ENCODE measurements at regions not wholly inside any gene's neighbourhood (a gene's known extent, or its start where the extent isn't known, plus 50 kb on each side); places are given as distances from the start of the nearest gene placed in this dataset.

GRCh38 chr7:67343572-67343971 lies 346.9 kb downstream of the TYW1 start:
- Histone ChIP-seq H3K27ac (ENCODE audit: low read depth, low read length) (no peak overlapping the region), H2AFZ (ENCODE audit: low read depth, low read length) (no peak overlapping the region), H3K79me2 (ENCODE audit: insufficient read depth, low read length) (no peaks in the 10 kb centered on the region), H3K9ac (ENCODE audit: low read length) (no peak overlapping the region), H3K4me2 (ENCODE audit: low read length) (no peak overlapping the region), H3K27me3 (ENCODE audit: insufficient read depth, low read length) (no peaks in the 10 kb centered on the region), H3K4me1 (ENCODE audit: insufficient read depth, low read length) (no peaks in the 10 kb centered on the region), H3K4me3 (ENCODE audit: insufficient read depth, low read depth, low read length) (no peak overlapping the region), H3K9me3 (ENCODE audit: insufficient read depth, low read depth, low read length) (no peaks in the 10 kb centered on the region), H3K36me3 (ENCODE audit: insufficient read depth, low read length) (peaks cover 2% of the 10 kb centered on the region), H4K20me1 (ENCODE audit: insufficient read depth, low read length) (no peaks in the 10 kb centered on the region)
- FAIRE-seq, result no peak
- H3K27ac Mint-ChIP-seq (ENCODE audit: unreplicated experiment), result no peak overlapping the region
- H3K27me3 Mint-ChIP-seq (ENCODE audit: low read depth, unreplicated experiment), result no peaks in the 10 kb centered on the region
- TF ChIP-seq CTCF (IDR thresholded peaks at IDR 0.05; ENCODE audit: insufficient read depth, low read depth, low read length) (no peak), EZH2 (IDR thresholded peaks at IDR 0.05; ENCODE audit: insufficient read depth, low read length) (no peak)
- DNase-seq (ENCODE audit: low read depth), result no peak
- H3K4me1 Mint-ChIP-seq (ENCODE audit: low read depth, unreplicated experiment), result no peaks in the 10 kb centered on the region
- no peak overlapping the region for H3K4me3 Mint-ChIP-seq (ENCODE audit: unreplicated experiment)
- peaks cover 12% of the 10 kb centered on the region for H3K9me3 Mint-ChIP-seq (ENCODE audit: unreplicated experiment)
- peaks cover 36% of the 10 kb centered on the region for H3K36me3 Mint-ChIP-seq (ENCODE audit: low read depth, unreplicated experiment)

- H3K27me3 ChIP-seq (ENCODE audit: insufficient read depth, low read length), result no peaks in the 10 kb centered on the region
- H3K4me3 ChIP-seq (ENCODE audit: insufficient read depth, low read depth, low read length), result no peak overlapping the region
- Mint-ChIP-seq H3K4me1 (ENCODE audit: low read depth, unreplicated experiment) (no peaks in the 10 kb centered on the region), H3K27me3 (ENCODE audit: low read depth, unreplicated experiment) (no peaks in the 10 kb centered on the region), H3K4me3 (ENCODE audit: unreplicated experiment) (no peak overlapping the region), H3K36me3 (ENCODE audit: low read depth, unreplicated experiment) (peaks cover 36% of the 10 kb centered on the region), H3K9me3 (ENCODE audit: unreplicated experiment) (peaks cover 12% of the 10 kb centered on the region), H3K27ac (ENCODE audit: unreplicated experiment) (no peak overlapping the region)
- FAIRE-seq, result no peak
- no peaks in the 10 kb centered on the region for H4K20me1 ChIP-seq (ENCODE audit: insufficient read depth, low read length)
- no peaks in the 10 kb centered on the region for H3K79me2 ChIP-seq (ENCODE audit: insufficient read depth, low read length)
- no peak for DNase-seq (ENCODE audit: low read depth)
- H3K4me2 ChIP-seq (ENCODE audit: low read length), result no peak overlapping the region
- no peak for TF ChIP-seq CTCF (IDR thresholded peaks at IDR 0.05; ENCODE audit: insufficient read depth, low read depth, low read length)
- no peak for TF ChIP-seq EZH2 (IDR thresholded peaks at IDR 0.05; ENCODE audit: insufficient read depth, low read length)
- H3K9ac ChIP-seq (ENCODE audit: low read length), result no peak overlapping the region
- no peak overlapping the region for H2AFZ ChIP-seq (ENCODE audit: low read depth, low read length)
- no peaks in the 10 kb centered on the region for H3K4me1 ChIP-seq (ENCODE audit: insufficient read depth, low read length)
- peaks cover 2% of the 10 kb centered on the region for H3K36me3 ChIP-seq (ENCODE audit: insufficient read depth, low read length)
- no peak overlapping the region for H3K27ac ChIP-seq (ENCODE audit: low read depth, low read length)
- no peaks in the 10 kb centered on the region for H3K9me3 ChIP-seq (ENCODE audit: insufficient read depth, low read depth, low read length)
Measured at GRCh38 chr7:67344481-67345193, 348.0 kb downstream of the TYW1 start.

GRCh38 chr7:67346126-67346525 lies 349.5 kb downstream of the TYW1 start:
- DNase-seq (ENCODE audit: low read depth), result no peak
- no peak overlapping the region for H2AFZ ChIP-seq (ENCODE audit: low read depth, low read length)

More at GRCh38 chr7:67346126-67346525, 349.5 kb downstream of the TYW1 start:
- H3K4me1 ChIP-seq (ENCODE audit: insufficient read depth, low read length), result no peaks in the 10 kb centered on the region
- TF ChIP-seq CTCF (IDR thresholded peaks at IDR 0.05; ENCODE audit: insufficient read depth, low read depth, low read length), result no peak
- TF ChIP-seq EZH2 (IDR thresholded peaks at IDR 0.05; ENCODE audit: insufficient read depth, low read length), result no peak
- peaks cover 2% of the 10 kb centered on the region for H3K36me3 ChIP-seq (ENCODE audit: insufficient read depth, low read length)
- H3K27ac ChIP-seq (ENCODE audit: low read depth, low read length), result no peak overlapping the region
- no peaks in the 10 kb centered on the region for H3K4me1 Mint-ChIP-seq (ENCODE audit: low read depth, unreplicated experiment)
- no peaks in the 10 kb centered on the region for H3K9me3 ChIP-seq (ENCODE audit: insufficient read depth, low read depth, low read length)
- FAIRE-seq, result no peak
- no peaks in the 10 kb centered on the region for H3K79me2 ChIP-seq (ENCODE audit: insufficient read depth, low read length)
- H3K4me3 Mint-ChIP-seq (ENCODE audit: unreplicated experiment), result no peak overlapping the region
- peaks cover 32% of the 10 kb centered on the region for H3K36me3 Mint-ChIP-seq (ENCODE audit: low read depth, unreplicated experiment)
- H3K4me2 ChIP-seq (ENCODE audit: low read length), result no peak overlapping the region
- H3K27me3 Mint-ChIP-seq (ENCODE audit: low read depth, unreplicated experiment), result no peaks in the 10 kb centered on the region
- no peak overlapping the region for H3K27ac Mint-ChIP-seq (ENCODE audit: unreplicated experiment)
- no peak overlapping the region for H3K9ac ChIP-seq (ENCODE audit: low read length)
- H3K9me3 Mint-ChIP-seq (ENCODE audit: unreplicated experiment), result peaks cover 12% of the 10 kb centered on the region
- H3K27me3 ChIP-seq (ENCODE audit: insufficient read depth, low read length), result no peaks in the 10 kb centered on the region
- no peak overlapping the region for H3K4me3 ChIP-seq (ENCODE audit: insufficient read depth, low read depth, low read length)
- H4K20me1 ChIP-seq (ENCODE audit: insufficient read depth, low read length), result no peaks in the 10 kb centered on the region

Data from astrocyte (in vitro differentiated cells and primary cell).